Neural progenitor cell (in vitro differentiated cells): ENCODE measurements at regions not wholly inside any gene's neighbourhood (a gene's known extent, or its start where the extent isn't known, plus 50 kb on each side); places are given as distances from the start of the nearest gene placed in this dataset.

Experiments used
- DNase-seq: peaks from one replicate; pipeline ENCODE4 v3.0.0-alpha.2; 2016; ENCODE audit warnings: low spot score
- H2AFZ ChIP-seq: fragments of 200-600 bp; sonication (generic); replicated peaks from 2 replicates; pipeline ENCODE4 v1.6.1; 2016; ENCODE audit warnings: antibody characterized with exemption
- H3F3A ChIP-seq: fragments of 200-600 bp; sonication (generic); 2 replicates; pipeline ENCODE4 v1.6.1; 2016; ENCODE audit warnings: antibody characterized with exemption, low read depth
- H3K27ac ChIP-seq: fragments of 200-600 bp; sonication (generic); 2 replicates; pipeline ENCODE4 v1.5.1; 2016; ENCODE audit warnings: mild to moderate bottlenecking
- H3K27me3 ChIP-seq: fragments of 200-600 bp; sonication (generic); 2 replicates; pipeline ENCODE4 v1.6.1; 2016; ENCODE audit warnings: mild to moderate bottlenecking, moderate library complexity
- H3K36me3 ChIP-seq: fragments of 200-600 bp; sonication (generic); 2 replicates; pipeline ENCODE4 v1.5.1; 2016
- H3K4me1 ChIP-seq: fragments of 200-600 bp; sonication (generic); 2 replicates; pipeline ENCODE4 v1.6.1; 2016; ENCODE audit warnings: mixed run types
- H3K4me2 ChIP-seq: fragments of 200-600 bp; sonication (generic); 2 replicates; pipeline ENCODE4 v1.6.1; 2016
- H3K4me3 ChIP-seq: fragments of 200-600 bp; sonication (generic); 2 replicates; pipeline ENCODE4 v1.5.1; 2016
- H3K79me2 ChIP-seq: fragments of 200-600 bp; sonication (generic); 2 replicates; pipeline ENCODE4 v1.6.1; 2016; ENCODE audit warnings: low read depth
- H3K9ac ChIP-seq: fragments of 200-600 bp; sonication (generic); 2 replicates; pipeline ENCODE4 v1.6.1; 2016
- H3K9me3 ChIP-seq: fragments of 200-600 bp; sonication (generic); 2 replicates; pipeline ENCODE4 v1.5.1; 2016; ENCODE audit warnings: low read depth
- H4K20me1 ChIP-seq: fragments of 200-600 bp; sonication (generic); 2 replicates; pipeline ENCODE4 v1.6.1; 2016; ENCODE audit warnings: low read depth
- H3K27ac Mint-ChIP-seq: 3 replicates; pipeline ENCODE4 v1.8.0; 2021; ENCODE audit warnings: mixed read lengths
- H3K27me3 Mint-ChIP-seq: 2 replicates; pipeline ENCODE4 v1.8.0; 2022; ENCODE audit warnings: low read depth, mild to moderate bottlenecking, inconsistent platforms, moderate library complexity, mixed read lengths; ENCODE audit not compliant: insufficient read depth
- H3K36me3 Mint-ChIP-seq: 3 replicates; pipeline ENCODE4 v1.8.0; 2021; ENCODE audit warnings: mixed read lengths
- H3K4me1 Mint-ChIP-seq: 3 replicates; pipeline ENCODE4 v1.8.0; 2021; ENCODE audit warnings: mixed read lengths
- H3K4me3 Mint-ChIP-seq: 3 replicates; pipeline ENCODE4 v1.8.0; 2021; ENCODE audit warnings: mild to moderate bottlenecking, moderate library complexity, mixed read lengths
- H3K9me3 Mint-ChIP-seq: 3 replicates; pipeline ENCODE4 v1.8.0; 2020; ENCODE audit warnings: mixed read lengths
- CTCF ChIP-seq: fragments of 200-600 bp; sonication (generic); IDR thresholded peaks from 2 replicates; pipeline ENCODE4 v1.5.1; 2017; ENCODE audit warnings: antibody characterized with exemption, mild to moderate bottlenecking
- EZH2 ChIP-seq: fragments of 200-600 bp; sonication (generic); IDR thresholded peaks from 2 replicates; pipeline ENCODE4 v1.6.1; 2017; ENCODE audit warnings: antibody characterized with exemption, mild to moderate bottlenecking, moderate library complexity
- EZH2phosphoT487 ChIP-seq: fragments of 200-600 bp; sonication (generic); IDR thresholded peaks from 2 replicates; pipeline ENCODE4 v1.6.1; 2017; ENCODE audit warnings: antibody characterized with exemption

- H3K36me3 Mint-ChIP-seq, result no peaks in the 10 kb centered on the region
Measured at GRCh38 chr2:65662654-65663432, 230.4 kb upstream of the SPRED2 start.

GRCh38 chr2:65661980-65662653 is 229.7 kb upstream of the SPRED2 start:
- Histone ChIP-seq H2AFZ (peak overlapping the region; percentile 7), H3K27me3 (no peaks in the 10 kb centered on the region), H3K27ac (no peak overlapping the region), H4K20me1 (no peaks in the 10 kb centered on the region), H3K9me3 (no peaks in the 10 kb centered on the region), H3F3A (no peaks in the 10 kb centered on the region), H3K9ac (no peak overlapping the region), H3K79me2 (no peaks in the 10 kb centered on the region), H3K36me3 (no peaks in the 10 kb centered on the region), H3K4me1 (no peaks in the 10 kb centered on the region), H3K4me3 (no peak overlapping the region), H3K4me2 (no peak overlapping the region)
- peaks cover 3% of the 10 kb centered on the region for H3K27me3 Mint-ChIP-seq
- H3K4me1 Mint-ChIP-seq, result peaks cover 24% of the 10 kb centered on the region
- no peaks in the 10 kb centered on the region for H3K36me3 Mint-ChIP-seq
- H3K27ac Mint-ChIP-seq, result no peak overlapping the region
- H3K9me3 Mint-ChIP-seq, result peaks cover 11% of the 10 kb centered on the region
- peak; percentile 15 for DNase-seq
- TF ChIP-seq EZH2 (no peak), EZH2phosphoT487 (no peak), CTCF (no peak)
- H3K4me3 Mint-ChIP-seq, result no peak overlapping the region

More at GRCh38 chr2:65662654-65663432, 230.4 kb upstream of the SPRED2 start:
- Histone ChIP-seq H3F3A (no peaks in the 10 kb centered on the region), H3K27me3 (no peaks in the 10 kb centered on the region), H3K4me1 (no peaks in the 10 kb centered on the region), H3K9ac (no peak overlapping the region), H4K20me1 (no peaks in the 10 kb centered on the region), H3K4me2 (no peak overlapping the region), H3K4me3 (no peak overlapping the region), H3K79me2 (no peaks in the 10 kb centered on the region), H3K27ac (no peak overlapping the region), H2AFZ (peak overlapping the region; percentile 7), H3K9me3 (no peaks in the 10 kb centered on the region), H3K36me3 (no peaks in the 10 kb centered on the region)
- Mint-ChIP-seq H3K4me1 (peaks cover 20% of the 10 kb centered on the region), H3K27ac (peak overlapping the region; percentile 65), H3K9me3 (peaks cover 16% of the 10 kb centered on the region), H3K27me3 (peaks cover 3% of the 10 kb centered on the region), H3K4me3 (no peak overlapping the region)
- DNase-seq, result no peak
- no peak for TF ChIP-seq EZH2phosphoT487
- TF ChIP-seq CTCF, result no peak
- no peak for TF ChIP-seq EZH2

GRCh38 chr2:65660340-65660739 is 227.9 kb upstream of the SPRED2 start:
- Histone ChIP-seq H3K79me2 (no peaks in the 10 kb centered on the region), H3K4me3 (no peak overlapping the region), H3K27me3 (no peaks in the 10 kb centered on the region), H3F3A (no peaks in the 10 kb centered on the region), H3K9ac (no peak overlapping the region), H4K20me1 (no peaks in the 10 kb centered on the region), H3K9me3 (no peaks in the 10 kb centered on the region), H3K27ac (no peak overlapping the region), H3K4me2 (no peak overlapping the region), H3K36me3 (no peaks in the 10 kb centered on the region), H3K4me1 (no peaks in the 10 kb centered on the region), H2AFZ (no peak overlapping the region)
- H3K4me1 Mint-ChIP-seq, result peaks cover 37% of the 10 kb centered on the region
- no peak for DNase-seq
- no peak overlapping the region for H3K27ac Mint-ChIP-seq
- no peaks in the 10 kb centered on the region for H3K36me3 Mint-ChIP-seq
- no peak overlapping the region for H3K4me3 Mint-ChIP-seq
- peaks cover 3% of the 10 kb centered on the region for H3K27me3 Mint-ChIP-seq
- TF ChIP-seq EZH2 (no peak), EZH2phosphoT487 (no peak), CTCF (no peak)
- H3K9me3 Mint-ChIP-seq, result no peaks in the 10 kb centered on the region
